Esophagus squamous epithelium (tissue), 4 donors: ENCODE measurements at regions not wholly inside any gene's neighbourhood (a gene's known extent, or its start where the extent isn't known, plus 50 kb on each side); places are given as distances from the start of the nearest gene placed in this dataset.

Source experiments
- POLR2A ChIP-seq, 4 donors: fragments of 450-650 bp; IDR thresholded peaks; one replicate each; pipeline ENCODE4 v1.6.1; 2017; ENCODE audit warnings: antibody characterized with exemption in 4 of 4, mild to moderate bottlenecking in 4 of 4, moderate library complexity in 3 of 4
- TF ChIP-seq, protein P1 (sequence below), 6 experiments: fragments of 450-650 bp in 4 of 6; fragments of 200-600 bp in 2 of 6; sonication (generic) in 2 of 6; IDR thresholded peaks; one replicate each; pipeline ENCODE4 v1.5.1; 2016 to 2019; ENCODE audit warnings: antibody characterized with exemption in 6 of 6, mild to moderate bottlenecking in 4 of 6, moderate library complexity in 4 of 6

DNA sequence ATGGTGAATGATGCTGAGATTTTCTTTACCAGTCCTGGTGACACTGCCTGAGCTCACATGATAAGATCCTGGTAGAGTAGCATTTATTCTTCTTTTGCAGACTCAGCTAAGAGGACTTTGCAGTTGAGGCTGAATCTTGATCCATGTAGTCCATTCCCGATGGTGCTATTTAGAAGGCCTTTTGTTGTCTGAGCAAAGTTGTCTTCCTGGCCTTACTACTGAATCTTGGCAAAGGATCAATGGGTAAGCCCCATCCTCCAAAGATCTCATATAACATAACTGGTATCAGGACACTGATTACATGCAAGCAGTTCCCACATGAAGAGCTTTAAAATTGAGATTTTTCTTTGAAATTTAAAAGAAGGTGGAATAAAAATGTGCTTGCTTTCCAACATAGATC lies 291.6 kb downstream of the SOX4 start:
- TF ChIP-seq, protein P1, sequence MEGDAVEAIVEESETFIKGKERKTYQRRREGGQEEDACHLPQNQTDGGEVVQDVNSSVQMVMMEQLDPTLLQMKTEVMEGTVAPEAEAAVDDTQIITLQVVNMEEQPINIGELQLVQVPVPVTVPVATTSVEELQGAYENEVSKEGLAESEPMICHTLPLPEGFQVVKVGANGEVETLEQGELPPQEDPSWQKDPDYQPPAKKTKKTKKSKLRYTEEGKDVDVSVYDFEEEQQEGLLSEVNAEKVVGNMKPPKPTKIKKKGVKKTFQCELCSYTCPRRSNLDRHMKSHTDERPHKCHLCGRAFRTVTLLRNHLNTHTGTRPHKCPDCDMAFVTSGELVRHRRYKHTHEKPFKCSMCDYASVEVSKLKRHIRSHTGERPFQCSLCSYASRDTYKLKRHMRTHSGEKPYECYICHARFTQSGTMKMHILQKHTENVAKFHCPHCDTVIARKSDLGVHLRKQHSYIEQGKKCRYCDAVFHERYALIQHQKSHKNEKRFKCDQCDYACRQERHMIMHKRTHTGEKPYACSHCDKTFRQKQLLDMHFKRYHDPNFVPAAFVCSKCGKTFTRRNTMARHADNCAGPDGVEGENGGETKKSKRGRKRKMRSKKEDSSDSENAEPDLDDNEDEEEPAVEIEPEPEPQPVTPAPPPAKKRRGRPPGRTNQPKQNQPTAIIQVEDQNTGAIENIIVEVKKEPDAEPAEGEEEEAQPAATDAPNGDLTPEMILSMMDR (IDR thresholded peaks at IDR 0.05), result no peak
- TF ChIP-seq POLR2A (IDR thresholded peaks at IDR 0.05), result no peak
